ENCODE measurements at regions not wholly inside any gene's neighbourhood (a gene's known extent, or its start where the extent isn't known, plus 50 kb on each side); places are given as distances from the start of the nearest gene placed in this dataset.

- TF ChIP-seq AHR (CRISPR knock-in tag; IDR thresholded peaks at IDR 0.05) (no peak), MYNN (CRISPR knock-in tag; IDR thresholded peaks at IDR 0.05; ENCODE audit: low read depth) (no peak), CTCF (CRISPR knock-in tag; IDR thresholded peaks at IDR 0.05) (no peak), ZNF543 (CRISPR knock-in tag; IDR thresholded peaks at IDR 0.05) (no peak), JUN (CRISPR knock-in tag; IDR thresholded peaks at IDR 0.05) (no peak), HOXA7 (CRISPR knock-in tag; IDR thresholded peaks at IDR 0.05) (no peak), PBX3 (CRISPR knock-in tag; IDR thresholded peaks at IDR 0.05; ENCODE audit: borderline replicate concordance) (no peak), ZNF777 (CRISPR knock-in tag; IDR thresholded peaks at IDR 0.05) (no peak), PRMT3 (CRISPR knock-in tag; IDR thresholded peaks at IDR 0.05; ENCODE audit: borderline replicate concordance, low read depth) (no peak)
Measured at GRCh38 chr20:40809361-40809760, 120.3 kb upstream of the MAFB start.
